GM19438 (cell line): ENCODE measurements at regions not wholly inside any gene's neighbourhood (a gene's known extent, or its start where the extent isn't known, plus 50 kb on each side); places are given as distances from the start of the nearest gene placed in this dataset.
"Not testable (repeated sequence)": the region's sequence is repeated elsewhere in the genome, so short reads cannot be mapped to it uniquely, and the experiment has no call there.

Source experiments
- ATAC-seq: cut with Tn5 transposase; IDR thresholded peaks from one replicate; pipeline ENCODE4 v1.9.1; 2021; ENCODE audit warnings: low read depth; ENCODE audit not compliant: unreplicated experiment

- ATAC-seq = no peak
Measured at GRCh38 chr11:13215149-13215548, 62.4 kb upstream of the BMAL1 start.

- no peak for ATAC-seq
Measured at GRCh38 chr11:13216019-13216710, 61.4 kb upstream of the BMAL1 start.

- ATAC-seq = no peak
Measured at GRCh38 chr11:13216711-13217075, 60.9 kb upstream of the BMAL1 start.

- ATAC-seq = not testable (repeated sequence)
Measured at GRCh38 chr11:13218685-13219084, 58.9 kb upstream of the BMAL1 start.

- ATAC-seq = no peak
Measured at GRCh38 chr11:13220148-13220547, 57.4 kb upstream of the BMAL1 start.

GRCh38 chr11:13221722-13222121, 55.9 kb upstream of the BMAL1 start:
- no peak for ATAC-seq

- ATAC-seq = no peak
Measured at GRCh38 chr11:13222285-13222684, 55.3 kb upstream of the BMAL1 start.

- no peak for ATAC-seq
Measured at GRCh38 chr11:13223112-13223511, 54.5 kb upstream of the BMAL1 start.

GRCh38 chr11:13224324-13224723, 53.3 kb upstream of the BMAL1 start:
- ATAC-seq = no peak

GRCh38 chr11:13225038-13226001, 52.3 kb upstream of the BMAL1 start:
- no peak for ATAC-seq

GRCh38 chr11:13227676-13228255, 49.8 kb upstream of the BMAL1 start:
- no peak for ATAC-seq
